ENCODE measurements at regions not wholly inside any gene's neighbourhood (a gene's known extent, or its start where the extent isn't known, plus 50 kb on each side); places are given as distances from the start of the nearest gene placed in this dataset.

GRCh38 chr15:98455904-98456303 lies 192.4 kb upstream of the IGF1R start (continued):
- TF ChIP-seq TSHZ2 (CRISPR knock-in tag; IDR thresholded peaks at IDR 0.05) (no peak), ZC3H10 (CRISPR knock-in tag; IDR thresholded peaks at IDR 0.05) (no peak)

- TF ChIP-seq ESRRG (CRISPR knock-in tag; IDR thresholded peaks at IDR 0.05) (no peak), ARNTL (CRISPR knock-in tag; IDR thresholded peaks at IDR 0.05; ENCODE audit: borderline replicate concordance, low read depth) (no peak), ZFP3 (CRISPR knock-in tag; IDR thresholded peaks at IDR 0.05) (no peak), OSR1 (CRISPR knock-in tag; IDR thresholded peaks at IDR 0.05) (no peak), BACH2 (CRISPR knock-in tag; IDR thresholded peaks at IDR 0.05; ENCODE audit: borderline replicate concordance) (no peak), ZNF8 (CRISPR knock-in tag; IDR thresholded peaks at IDR 0.05) (no peak), ZNF565 (CRISPR knock-in tag; conservative IDR thresholded peaks at IDR 0.05; ENCODE audit: low read depth) (no peak), TSHZ2 (CRISPR knock-in tag; IDR thresholded peaks at IDR 0.05) (no peak), ZC3H10 (CRISPR knock-in tag; IDR thresholded peaks at IDR 0.05) (no peak), RARB (CRISPR knock-in tag; IDR thresholded peaks at IDR 0.05) (no peak), PATZ1 (CRISPR knock-in tag; IDR thresholded peaks at IDR 0.05; ENCODE audit: borderline replicate concordance) (no peak), CREB5 (CRISPR knock-in tag; IDR thresholded peaks at IDR 0.05; ENCODE audit: low read depth) (no peak), CSDC2 (CRISPR knock-in tag; IDR thresholded peaks at IDR 0.05) (no peak), ZFP30 (CRISPR knock-in tag; IDR thresholded peaks at IDR 0.05) (no peak), GLIS3 (CRISPR knock-in tag; IDR thresholded peaks at IDR 0.05) (no peak)
- ATAC-seq = no peak
These were observed 171.8 kb upstream of the IGF1R start for GRCh38 chr15:98476559-98476958.

- ATAC-seq = no peak
- TF ChIP-seq ZNF8 (CRISPR knock-in tag; IDR thresholded peaks at IDR 0.05) (no peak), ZNF70 (CRISPR knock-in tag; IDR thresholded peaks at IDR 0.05) (no peak), GLIS3 (CRISPR knock-in tag; IDR thresholded peaks at IDR 0.05) (no peak), TSHZ2 (CRISPR knock-in tag; IDR thresholded peaks at IDR 0.05) (no peak), BACH2 (CRISPR knock-in tag; IDR thresholded peaks at IDR 0.05; ENCODE audit: borderline replicate concordance) (no peak), PATZ1 (CRISPR knock-in tag; IDR thresholded peaks at IDR 0.05; ENCODE audit: borderline replicate concordance) (no peak), ZC3H10 (CRISPR knock-in tag; IDR thresholded peaks at IDR 0.05) (no peak), OSR1 (CRISPR knock-in tag; IDR thresholded peaks at IDR 0.05) (no peak), TCF4 (CRISPR knock-in tag; IDR thresholded peaks at IDR 0.05; ENCODE audit: borderline replicate concordance) (no peak), PPARA (CRISPR knock-in tag; IDR thresholded peaks at IDR 0.05; ENCODE audit: borderline replicate concordance) (no peak), ZFP3 (CRISPR knock-in tag; IDR thresholded peaks at IDR 0.05) (no peak), CREB5 (CRISPR knock-in tag; IDR thresholded peaks at IDR 0.05; ENCODE audit: low read depth) (no peak), POU6F1 (CRISPR knock-in tag; IDR thresholded peaks at IDR 0.05; ENCODE audit: borderline replicate concordance, low read depth) (no peak), ISL1 (CRISPR knock-in tag; IDR thresholded peaks at IDR 0.05) (no peak)
These were observed 167.5 kb upstream of the IGF1R start for GRCh38 chr15:98480844-98481243.
